Spleen (tissue), 7 donors: ENCODE measurements at regions not wholly inside any gene's neighbourhood (a gene's known extent, or its start where the extent isn't known, plus 50 kb on each side); places are given as distances from the start of the nearest gene placed in this dataset.

Experiments
- CTCF ChIP-seq, 11 experiments: fragments of 200-600 bp in 7 of 11; fragments of 450-650 bp in 4 of 11; sonication (generic) in 4 of 11; IDR thresholded peaks in 8 of 11; conservative IDR thresholded peaks in 3 of 11; 1 replicate in 7 of 11; 2 replicates in 4 of 11; pipeline versions ENCODE4 v1.4.0 to v1.8.0; 2016 to 2021; ENCODE audit warnings: antibody characterized with exemption in 11 of 11, inconsistent platforms in 4 of 11, mild to moderate bottlenecking in 1 of 11
- POLR2A ChIP-seq, 3 donors: fragments of 450-650 bp; IDR thresholded peaks; one replicate each; pipeline ENCODE4 v1.5.1; 2017; ENCODE audit warnings: antibody characterized with exemption in 3 of 3, mild to moderate bottlenecking in 1 of 3
- POLR2AphosphoS5 ChIP-seq, 3 donors: sonication (generic); formaldehyde crosslinking; IDR thresholded peaks; one replicate each; pipeline ENCODE4 v1.5.1; 2017; ENCODE audit warnings: antibody characterized with exemption in 3 of 3
- donor health status: DM: no; HTN: no; CAD: no; lungs with moderate emphysema.
- donor health status: DM: no; HTN: no; CAD: no.
- donor health status: DM: no; HTN: no; CAD: no.

DNA sequence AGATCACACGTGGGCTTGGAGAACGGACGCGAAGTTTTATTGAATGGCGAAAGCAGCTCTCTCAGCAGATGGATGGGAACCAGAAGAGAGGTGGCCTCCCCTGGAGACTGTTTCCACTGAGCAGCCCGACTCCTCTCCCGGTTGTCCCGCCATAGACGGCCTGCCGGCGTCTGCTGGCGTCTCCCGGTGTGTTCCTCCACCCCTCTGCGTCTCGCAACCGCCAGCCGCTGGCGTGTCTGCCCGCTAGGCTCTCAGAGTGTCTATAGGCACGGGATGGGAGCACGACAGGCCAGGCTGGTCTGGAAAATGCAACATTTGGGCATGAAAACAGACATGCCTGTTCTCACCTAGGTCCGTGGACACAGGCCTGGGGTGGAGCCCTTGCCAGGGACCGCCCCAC, 366.7 kb upstream of the SOX11 start:
- TF ChIP-seq CTCF (IDR thresholded peaks at IDR 0.05 in 8 of 11, conservative IDR thresholded peaks at IDR 0.05 in 3 of 11), result no peak
- TF ChIP-seq POLR2A (IDR thresholded peaks at IDR 0.05), result no peak
- no peak for TF ChIP-seq POLR2AphosphoS5 (IDR thresholded peaks at IDR 0.05)
